Suprapubic skin (tissue), 4 donors: ENCODE measurements at regions not wholly inside any gene's neighbourhood (a gene's known extent, or its start where the extent isn't known, plus 50 kb on each side); places are given as distances from the start of the nearest gene placed in this dataset.

Experiments
- DNase-seq, 2 donors: peaks; one replicate each; pipeline ENCODE4 v3.0.0-alpha.2; 2019; ENCODE audit warnings: low spot score in 2 of 2
- H3K27ac ChIP-seq: fragments of 200-600 bp; sonication (generic); one replicate; pipeline ENCODE4 v1.5.1; 2019
- H3K27me3 ChIP-seq: fragments of 200-600 bp; sonication (generic); one replicate; pipeline ENCODE4 v1.5.1; 2019
- H3K36me3 ChIP-seq: fragments of 200-600 bp; sonication (generic); one replicate; pipeline ENCODE4 v1.5.1; 2019
- H3K4me1 ChIP-seq: fragments of 200-600 bp; sonication (generic); one replicate; pipeline ENCODE4 v1.5.1; 2019
- H3K4me3 ChIP-seq: fragments of 200-600 bp; sonication (generic); one replicate; pipeline ENCODE4 v1.5.1; 2019; ENCODE audit warnings: mild to moderate bottlenecking
- H3K9me3 ChIP-seq: fragments of 200-600 bp; sonication (generic); one replicate; pipeline ENCODE4 v1.5.1; 2019
- EP300 ChIP-seq: sonication (generic); formaldehyde crosslinking; IDR thresholded peaks from one replicate; pipeline ENCODE4 v1.6.1; 2017; ENCODE audit warnings: antibody characterized with exemption
- POLR2A ChIP-seq, 2 donors: fragments of 450-650 bp; IDR thresholded peaks; one replicate each; pipeline ENCODE4 v1.6.1; 2017; ENCODE audit warnings: antibody characterized with exemption in 2 of 2, mild to moderate bottlenecking in 2 of 2, moderate library complexity in 2 of 2
- POLR2AphosphoS5 ChIP-seq, 3 donors: sonication (generic); formaldehyde crosslinking; IDR thresholded peaks; one replicate each; pipeline ENCODE4 v1.6.1; 2017; ENCODE audit warnings: antibody characterized with exemption in 3 of 3
- WGBS: methylation state at CpG from one replicate; pipeline ENCODE4 v1.1.5; 2018; 5-methylcytosine and 5-hydroxymethylcytosine counted together
- TF ChIP-seq, protein P1 (sequence below), 2 donors: fragments of 200-600 bp in 1 of 2; fragments of 450-650 bp in 1 of 2; sonication (generic) in 1 of 2; IDR thresholded peaks; one replicate each; pipeline ENCODE4 v1.5.1; 2016 to 2019; ENCODE audit warnings: antibody characterized with exemption in 2 of 2, mild to moderate bottlenecking in 1 of 2, moderate library complexity in 1 of 2

DNA sequence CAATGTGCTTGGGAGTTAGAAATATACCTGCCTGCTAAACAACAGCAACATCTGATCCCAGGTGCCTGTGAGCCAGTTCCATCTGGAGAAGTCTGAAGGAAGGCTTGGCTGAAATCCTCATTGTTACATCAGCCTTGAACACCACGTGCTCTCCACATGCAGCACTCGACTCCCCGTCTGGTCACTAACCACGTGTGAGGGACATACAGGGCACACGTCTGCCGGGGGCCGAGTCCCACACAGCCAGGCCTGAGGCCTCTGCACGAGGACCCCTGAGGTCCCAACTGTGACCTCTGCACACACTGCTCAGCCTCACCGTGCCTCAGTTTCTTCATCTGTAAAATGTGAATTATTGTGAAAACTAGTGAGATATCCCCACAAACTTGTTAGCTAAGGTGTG lies 236.5 kb upstream of the SALL3 start:
- 67% methylated on average over 3 of the region's 9 CpGs for WGBS
- Histone ChIP-seq H3K36me3 (no peaks in the 10 kb centered on the region), H3K27ac (no peak overlapping the region), H3K4me1 (no peaks in the 10 kb centered on the region), H3K9me3 (no peaks in the 10 kb centered on the region), H3K4me3 (no peak overlapping the region), H3K27me3 (peaks cover 4% of the 10 kb centered on the region)
- no peak for TF ChIP-seq POLR2AphosphoS5 (IDR thresholded peaks at IDR 0.05)
- TF ChIP-seq EP300: no peak
- no peak for TF ChIP-seq POLR2A (IDR thresholded peaks at IDR 0.05)
- TF ChIP-seq, protein P1, sequence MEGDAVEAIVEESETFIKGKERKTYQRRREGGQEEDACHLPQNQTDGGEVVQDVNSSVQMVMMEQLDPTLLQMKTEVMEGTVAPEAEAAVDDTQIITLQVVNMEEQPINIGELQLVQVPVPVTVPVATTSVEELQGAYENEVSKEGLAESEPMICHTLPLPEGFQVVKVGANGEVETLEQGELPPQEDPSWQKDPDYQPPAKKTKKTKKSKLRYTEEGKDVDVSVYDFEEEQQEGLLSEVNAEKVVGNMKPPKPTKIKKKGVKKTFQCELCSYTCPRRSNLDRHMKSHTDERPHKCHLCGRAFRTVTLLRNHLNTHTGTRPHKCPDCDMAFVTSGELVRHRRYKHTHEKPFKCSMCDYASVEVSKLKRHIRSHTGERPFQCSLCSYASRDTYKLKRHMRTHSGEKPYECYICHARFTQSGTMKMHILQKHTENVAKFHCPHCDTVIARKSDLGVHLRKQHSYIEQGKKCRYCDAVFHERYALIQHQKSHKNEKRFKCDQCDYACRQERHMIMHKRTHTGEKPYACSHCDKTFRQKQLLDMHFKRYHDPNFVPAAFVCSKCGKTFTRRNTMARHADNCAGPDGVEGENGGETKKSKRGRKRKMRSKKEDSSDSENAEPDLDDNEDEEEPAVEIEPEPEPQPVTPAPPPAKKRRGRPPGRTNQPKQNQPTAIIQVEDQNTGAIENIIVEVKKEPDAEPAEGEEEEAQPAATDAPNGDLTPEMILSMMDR (IDR thresholded peaks at IDR 0.05): no peak
- DNase-seq: peak in 1 of 2 donors; percentile 48

GRCh38 chr18:78751664-78752063 lies 228.0 kb upstream of the SALL3 start:
- no peak overlapping the region for H3K4me3 ChIP-seq
- 93% methylated on average over 17 of the region's 17 CpGs for WGBS
- no peak for DNase-seq
- H3K9me3 ChIP-seq: no peaks in the 10 kb centered on the region
- TF ChIP-seq, protein P1 (IDR thresholded peaks at IDR 0.05): no peak
- TF ChIP-seq POLR2A (IDR thresholded peaks at IDR 0.05) (no peak), EP300 (no peak), POLR2AphosphoS5 (IDR thresholded peaks at IDR 0.05) (no peak)
- H3K27ac ChIP-seq: no peak overlapping the region
- H3K36me3 ChIP-seq: no peaks in the 10 kb centered on the region
- peaks cover 4% of the 10 kb centered on the region for H3K27me3 ChIP-seq
- H3K4me1 ChIP-seq: no peaks in the 10 kb centered on the region

- Histone ChIP-seq H3K36me3 (no peaks in the 10 kb centered on the region), H3K9me3 (no peaks in the 10 kb centered on the region), H3K27me3 (peaks cover 4% of the 10 kb centered on the region), H3K4me1 (no peaks in the 10 kb centered on the region), H3K4me3 (no peak overlapping the region), H3K27ac (no peak overlapping the region)
- WGBS: 94% methylated on average over 22 of the region's 23 CpGs
- TF ChIP-seq POLR2A (IDR thresholded peaks at IDR 0.05) (no peak), POLR2AphosphoS5 (IDR thresholded peaks at IDR 0.05) (no peak), EP300 (no peak)
- TF ChIP-seq, protein P1 (IDR thresholded peaks at IDR 0.05): no peak
- peak in 1 of 2 donors; percentile 65 for DNase-seq
Measured at GRCh38 chr18:78753240-78753639, 226.4 kb upstream of the SALL3 start.

DNA sequence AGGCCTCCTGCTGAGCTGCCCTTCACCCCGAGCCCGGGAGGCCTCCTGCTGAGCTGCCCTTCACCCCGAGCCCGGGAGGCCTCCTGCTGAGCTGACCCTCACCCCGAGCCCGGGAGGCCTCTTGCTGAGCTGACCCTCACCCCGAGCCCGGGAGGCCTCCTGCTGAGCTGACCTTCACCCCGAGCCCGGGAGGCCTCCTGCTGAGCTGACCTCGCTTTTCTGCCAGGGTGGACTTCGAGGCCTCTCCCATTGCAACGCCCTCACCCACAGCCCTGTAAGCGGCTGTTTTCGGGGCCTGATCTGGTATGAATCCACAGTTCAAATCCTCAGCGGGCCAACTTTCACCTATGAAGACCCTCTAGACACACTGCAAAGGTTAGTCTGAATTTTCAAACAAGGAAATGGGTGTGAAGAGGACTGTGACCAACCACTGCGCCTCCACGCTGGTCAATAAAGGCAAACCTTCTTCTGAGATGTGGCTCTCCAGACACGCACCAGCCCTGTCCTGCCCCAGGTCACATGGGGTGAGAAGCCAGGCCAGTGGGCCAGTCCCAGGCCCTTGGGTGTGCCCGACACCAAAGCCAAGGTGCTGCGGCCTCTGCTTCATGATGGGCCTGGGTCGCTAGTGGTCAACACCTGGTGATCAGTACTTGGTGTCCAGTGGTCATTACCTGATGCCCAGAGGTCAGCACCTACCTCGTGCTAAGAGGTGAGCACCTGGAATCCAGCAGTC lies 225.1 kb upstream of the SALL3 start:
- DNase-seq: peak in 1 of 2 donors; percentile 63
- no peaks in the 10 kb centered on the region for H3K36me3 ChIP-seq
- no peaks in the 10 kb centered on the region for H3K4me1 ChIP-seq
- no peak overlapping the region for H3K27ac ChIP-seq
- peaks cover 8% of the 10 kb centered on the region for H3K27me3 ChIP-seq
- over 99% methylated on average over 13 of the region's 23 CpGs for WGBS
- H3K9me3 ChIP-seq: no peaks in the 10 kb centered on the region
- no peak for TF ChIP-seq POLR2A (IDR thresholded peaks at IDR 0.05)
- no peak for TF ChIP-seq POLR2AphosphoS5 (IDR thresholded peaks at IDR 0.05)
- TF ChIP-seq, protein P1 (IDR thresholded peaks at IDR 0.05): no peak
- no peak for TF ChIP-seq EP300
- no peak overlapping the region for H3K4me3 ChIP-seq

- H3K27me3 ChIP-seq: peaks cover 5% of the 10 kb centered on the region
- no peaks in the 10 kb centered on the region for H3K36me3 ChIP-seq
- no peak for TF ChIP-seq POLR2AphosphoS5 (IDR thresholded peaks at IDR 0.05)
- H3K27ac ChIP-seq: no peak overlapping the region
- H3K4me1 ChIP-seq: no peaks in the 10 kb centered on the region
- WGBS: 80% methylated on average over 10 of the region's 10 CpGs
- no peaks in the 10 kb centered on the region for H3K9me3 ChIP-seq
- no peak for DNase-seq
- no peak overlapping the region for H3K4me3 ChIP-seq
Measured at GRCh38 chr18:78757014-78757413, 222.6 kb upstream of the SALL3 start.
